ENCODE measurements at regions not wholly inside any gene's neighbourhood (a gene's known extent, or its start where the extent isn't known, plus 50 kb on each side); places are given as distances from the start of the nearest gene placed in this dataset.

DNA sequence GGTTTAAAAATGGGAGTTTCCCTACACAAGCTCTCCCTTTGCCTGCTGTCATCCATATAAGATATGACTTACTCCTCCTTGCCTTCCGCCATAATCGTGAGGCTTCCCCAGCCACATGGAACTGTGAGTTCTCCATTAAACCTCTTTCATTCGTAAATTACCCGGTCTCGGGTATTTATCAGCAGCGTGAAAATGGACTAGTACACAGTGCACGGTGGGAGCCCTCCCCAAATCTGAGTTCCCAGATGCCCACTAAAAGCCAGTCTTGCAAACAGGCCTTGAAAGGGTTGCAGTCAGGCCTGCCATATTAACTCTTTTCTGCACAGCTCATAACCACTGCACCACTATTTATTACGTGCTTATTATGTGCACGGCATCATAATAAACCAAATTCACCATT lies 400.9 kb downstream of the PRDM2 start:
- DNase-seq (ENCODE audit: low spot score), result no peak

DNA sequence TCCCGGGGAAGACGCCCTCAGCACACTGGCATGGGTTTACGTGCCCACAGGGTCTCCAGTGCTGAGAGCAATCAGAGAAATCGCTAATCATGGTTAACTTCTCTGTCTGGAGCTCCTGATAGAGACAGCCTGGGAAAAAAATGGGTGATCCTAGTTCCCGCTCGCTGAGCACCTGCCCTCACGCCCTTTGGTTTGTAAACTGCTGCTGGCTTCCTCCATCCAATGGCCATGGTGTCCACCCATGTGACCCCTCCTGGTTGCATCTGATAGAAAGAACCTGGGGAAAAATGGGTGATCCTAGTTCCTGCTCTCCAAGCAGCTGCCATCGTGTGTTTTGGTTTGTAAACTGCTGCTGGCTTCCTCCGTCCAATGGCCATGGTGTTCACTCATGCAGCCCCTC lies 402.2 kb downstream of the PRDM2 start:
- DNase-seq (ENCODE audit: low spot score), result no peak

DNA sequence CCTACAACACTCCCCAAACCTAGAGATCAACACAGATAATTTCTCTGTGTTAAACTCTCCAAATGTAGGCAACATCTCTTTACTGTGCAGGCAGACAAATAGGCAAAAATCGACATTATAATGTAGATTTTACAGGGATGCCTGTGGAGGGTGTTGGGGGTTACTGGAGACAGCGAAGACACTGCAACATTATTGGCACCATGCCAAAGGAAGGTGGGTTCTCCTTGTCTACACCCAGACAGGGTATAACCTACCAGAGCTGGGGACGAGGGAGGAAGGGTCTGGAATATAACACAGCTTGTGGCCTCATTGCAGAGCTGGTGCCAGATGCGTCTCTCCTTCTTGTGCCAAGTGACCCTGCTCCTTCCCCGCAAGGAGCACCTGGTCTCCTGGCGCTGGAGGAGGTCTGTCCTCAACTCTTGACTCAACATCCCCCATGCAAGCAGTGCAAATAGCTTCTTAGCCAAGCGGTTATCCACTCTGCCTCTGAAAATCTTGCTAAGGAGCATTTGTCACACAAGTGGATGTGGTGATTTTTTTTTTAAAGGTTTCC lies 404.0 kb downstream of the PRDM2 start:
- no peak for DNase-seq (ENCODE audit: low spot score)

DNA sequence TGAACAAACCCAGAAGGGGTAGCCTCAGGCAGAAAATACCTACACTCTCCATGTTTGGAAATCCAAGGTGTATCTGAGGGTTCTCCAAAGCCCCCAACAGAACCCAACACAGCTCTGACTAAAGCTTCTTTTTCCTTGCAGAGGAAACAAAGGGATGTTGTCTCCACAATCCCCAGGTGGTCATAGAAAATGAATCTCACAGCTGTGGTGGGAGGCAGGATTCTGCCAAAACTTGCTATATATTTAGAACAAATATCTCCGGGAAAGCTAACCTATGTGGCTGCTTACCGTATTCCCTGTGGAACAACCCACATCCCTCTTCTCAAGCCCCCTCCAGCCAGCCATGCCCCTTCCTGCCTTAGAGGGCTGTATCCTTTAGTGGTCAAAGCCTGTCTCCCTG lies 406.1 kb downstream of the PRDM2 start:
- no peak for DNase-seq (ENCODE audit: low spot score)

DNA sequence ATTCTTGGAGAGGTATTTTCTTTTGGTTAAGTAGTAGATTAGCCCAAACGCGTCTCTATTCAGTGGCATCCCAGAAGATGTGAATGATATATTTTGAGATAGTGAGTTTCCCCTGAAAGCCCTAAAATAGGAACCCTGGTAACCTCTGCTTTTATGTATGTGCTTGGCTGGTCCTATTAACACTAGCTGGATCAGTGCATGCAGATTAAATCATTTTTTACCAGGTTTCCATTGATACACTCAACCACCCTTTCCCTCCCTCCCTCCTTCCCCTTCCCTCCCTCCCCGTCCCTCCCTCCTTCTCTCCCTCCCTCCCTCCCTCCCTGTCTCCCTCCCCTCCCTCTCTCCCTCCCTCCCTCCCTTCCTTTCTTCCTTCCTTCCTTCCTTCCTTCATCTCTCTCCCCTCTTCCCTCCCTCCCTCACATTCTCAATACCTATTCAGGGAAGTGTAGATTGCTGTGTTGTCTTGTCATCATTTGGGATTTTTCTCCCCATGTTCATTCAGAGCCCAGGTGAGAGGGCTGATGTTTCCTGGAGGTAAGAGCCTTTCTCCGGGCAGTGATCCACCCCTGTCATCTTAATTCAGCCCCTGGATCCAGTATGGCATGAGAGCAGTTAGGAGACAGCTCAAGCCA lies 406.8 kb downstream of the PRDM2 start:
- no peak for DNase-seq (ENCODE audit: low spot score)

DNA sequence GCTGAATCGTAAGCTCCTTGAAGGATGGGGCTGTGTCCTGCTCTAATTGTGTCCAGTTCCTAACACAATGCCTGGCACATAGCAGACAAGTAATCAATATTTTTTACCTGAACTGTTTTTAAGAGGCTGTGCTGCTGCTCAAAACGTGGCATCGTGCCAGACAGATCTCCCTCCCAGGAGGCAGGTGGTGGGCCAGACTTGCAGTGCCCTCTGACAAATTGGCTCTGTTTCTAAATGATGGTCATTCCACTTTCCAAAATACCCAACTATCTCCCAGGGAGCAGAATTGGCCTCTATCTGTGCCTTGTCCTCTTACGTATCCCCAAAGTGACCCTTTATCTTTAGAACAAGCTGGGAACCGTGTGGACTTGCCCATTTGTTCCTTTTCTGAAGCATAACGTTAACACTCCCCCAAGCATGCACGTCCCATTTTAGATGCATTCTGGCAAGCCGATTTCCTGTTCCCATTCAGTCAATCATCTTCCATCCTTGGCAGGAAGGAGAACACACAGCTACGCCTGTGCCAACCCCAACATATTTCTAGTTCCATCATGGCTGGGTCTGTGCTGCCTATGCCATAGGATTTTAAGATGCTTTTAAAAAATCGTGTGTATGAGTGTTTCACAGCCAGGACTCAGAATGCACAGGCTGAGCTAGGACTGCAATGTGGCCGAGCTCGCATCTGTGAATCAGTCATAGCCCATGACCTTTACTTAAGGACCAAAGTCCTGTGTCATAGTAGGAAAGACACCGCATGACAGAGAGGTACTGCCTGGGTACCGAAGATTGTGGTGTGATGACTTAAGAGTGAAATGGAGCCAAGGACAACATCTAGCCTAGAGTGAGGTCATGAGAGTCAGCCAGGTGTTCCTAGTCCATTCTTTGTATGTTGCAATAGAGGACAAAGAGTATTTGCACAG lies 408.6 kb downstream of the PRDM2 start:
- DNase-seq (ENCODE audit: low spot score), result no peak

DNA sequence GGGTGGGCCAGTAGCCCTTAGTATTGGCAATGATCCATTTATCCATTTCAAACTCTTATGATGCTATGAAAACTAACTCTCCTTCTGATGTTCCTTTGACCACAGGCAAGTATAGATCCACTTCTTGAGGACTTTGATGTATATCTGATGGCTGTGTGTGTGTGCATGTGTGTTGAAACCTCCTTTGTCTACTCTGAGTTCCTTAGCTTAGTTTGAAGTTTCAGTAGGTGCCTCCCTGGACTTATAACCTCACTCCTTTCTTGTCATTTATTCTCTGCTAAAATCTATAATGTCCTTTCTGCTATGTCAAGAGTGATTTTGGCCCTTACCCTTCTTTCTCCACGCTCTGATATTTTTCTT lies 409.3 kb downstream of the PRDM2 start:
- DNase-seq (ENCODE audit: low spot score), result no peak

DNA sequence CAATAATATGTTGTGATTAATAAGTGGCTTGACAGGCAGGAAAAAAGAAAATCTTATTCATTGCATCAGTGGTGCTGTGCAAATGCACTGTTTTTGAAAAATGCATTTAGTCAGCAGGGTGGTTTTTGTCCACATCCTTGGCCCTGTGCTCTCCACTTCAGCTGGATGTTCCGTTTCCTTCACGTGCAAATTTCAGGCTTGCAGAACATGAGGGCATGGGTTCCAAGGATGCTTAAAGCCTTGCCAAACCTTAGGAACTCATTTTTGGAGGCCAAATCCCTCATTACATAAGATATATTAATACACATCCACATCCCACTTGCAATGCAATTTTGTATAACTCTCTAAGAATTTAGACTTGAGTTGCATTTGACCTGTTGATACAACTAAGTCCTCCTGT lies 410.1 kb downstream of the PRDM2 start:
- DNase-seq (ENCODE audit: low spot score), result no peak

DNA sequence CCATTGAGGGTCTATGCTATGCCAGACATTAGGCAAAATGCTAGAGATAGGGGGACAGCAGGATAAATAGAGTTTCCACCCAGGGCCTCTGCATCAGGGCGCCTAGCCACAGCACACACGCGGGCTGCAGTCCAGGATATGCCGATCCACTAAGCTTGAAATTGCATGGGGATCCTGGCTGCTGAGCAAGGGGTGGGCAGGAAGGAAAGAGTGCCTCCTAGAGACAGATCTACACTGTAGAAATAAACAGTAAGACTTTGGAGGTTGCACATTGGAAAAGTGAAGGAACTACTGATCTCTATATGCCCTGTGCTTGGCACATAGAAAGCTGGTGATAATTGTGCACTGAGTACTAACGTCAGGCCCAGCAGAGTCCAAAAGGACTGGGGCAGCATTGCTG lies 411.1 kb downstream of the PRDM2 start:
- DNase-seq (ENCODE audit: low spot score), result no peak

DNA sequence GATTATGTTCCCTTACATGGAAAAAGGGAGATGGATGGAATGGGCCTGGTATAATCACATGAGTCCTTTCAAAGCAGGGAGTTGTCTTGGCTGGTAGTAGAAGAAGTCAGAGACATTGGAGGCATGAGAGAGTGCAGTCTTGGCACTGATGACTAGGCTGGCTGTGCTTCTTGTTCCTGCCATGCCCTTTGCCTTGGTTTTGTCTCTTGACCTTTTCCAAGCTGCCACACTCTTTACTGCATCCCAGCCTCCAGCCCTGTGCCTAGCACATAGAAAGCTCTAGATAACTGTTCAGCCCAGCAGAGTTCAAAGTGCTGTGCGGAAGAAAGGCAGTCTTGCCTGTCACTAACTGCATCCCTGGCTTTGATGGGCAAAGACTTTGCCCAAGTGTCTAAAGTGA lies 412.6 kb downstream of the PRDM2 start:
- DNase-seq (ENCODE audit: low spot score), result no peak

DNA sequence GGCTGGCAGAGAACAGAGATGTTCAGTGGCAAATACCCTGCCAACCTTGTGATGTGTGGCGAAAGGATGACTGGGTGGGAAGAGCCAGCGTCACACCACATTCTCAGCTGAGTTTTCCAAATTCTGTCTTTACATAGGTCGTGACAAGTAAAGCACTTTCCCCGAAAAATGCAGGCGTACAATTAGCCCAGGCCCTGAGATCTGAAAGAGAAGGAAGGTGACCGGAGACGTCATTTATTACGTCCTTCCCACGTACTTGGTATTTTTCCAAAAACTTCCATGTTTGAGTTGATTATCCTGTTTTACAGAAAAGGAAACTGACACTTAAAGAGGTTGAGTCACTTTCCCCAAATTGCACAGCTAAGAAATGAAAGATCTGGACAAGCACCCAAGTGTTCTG lies 413.3 kb downstream of the PRDM2 start:
- no peak for DNase-seq (ENCODE audit: low spot score)

DNA sequence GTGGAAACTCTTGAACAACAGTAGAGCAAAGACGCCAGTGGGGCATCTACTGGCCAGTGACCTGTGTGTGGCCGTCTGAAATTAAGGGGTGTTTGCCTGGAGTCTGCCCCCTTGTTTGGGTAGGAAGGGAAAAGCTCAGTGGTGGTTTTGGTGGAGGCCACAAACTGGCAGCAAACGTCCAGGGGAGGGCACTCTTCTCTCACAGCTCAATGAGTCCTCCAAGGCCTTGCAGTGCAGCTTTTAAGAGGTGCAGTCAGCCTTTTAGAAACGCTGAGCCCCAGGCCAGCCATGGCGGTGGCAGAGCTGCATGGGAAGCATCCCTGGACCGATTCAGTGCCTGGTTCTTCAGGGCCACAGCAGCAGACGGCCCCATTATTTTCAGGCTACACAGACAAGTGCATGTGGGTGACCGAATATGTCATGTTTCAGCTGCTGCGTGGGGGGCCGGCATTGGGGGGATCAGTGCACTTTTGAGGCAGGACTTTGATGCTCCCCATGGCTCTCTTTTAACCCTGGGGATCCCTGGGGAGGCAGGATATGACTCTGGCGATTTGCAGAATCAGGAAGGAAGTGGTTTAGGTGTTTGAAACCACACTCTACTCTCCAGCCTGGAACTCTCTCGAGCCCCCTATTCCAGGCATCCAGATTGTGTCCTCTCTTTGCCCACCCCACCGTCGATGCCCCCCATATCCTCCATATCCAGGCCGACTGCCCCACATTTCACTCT lies 414.0 kb downstream of the PRDM2 start:
- DNase-seq (ENCODE audit: low spot score), result peak; percentile 15

DNA sequence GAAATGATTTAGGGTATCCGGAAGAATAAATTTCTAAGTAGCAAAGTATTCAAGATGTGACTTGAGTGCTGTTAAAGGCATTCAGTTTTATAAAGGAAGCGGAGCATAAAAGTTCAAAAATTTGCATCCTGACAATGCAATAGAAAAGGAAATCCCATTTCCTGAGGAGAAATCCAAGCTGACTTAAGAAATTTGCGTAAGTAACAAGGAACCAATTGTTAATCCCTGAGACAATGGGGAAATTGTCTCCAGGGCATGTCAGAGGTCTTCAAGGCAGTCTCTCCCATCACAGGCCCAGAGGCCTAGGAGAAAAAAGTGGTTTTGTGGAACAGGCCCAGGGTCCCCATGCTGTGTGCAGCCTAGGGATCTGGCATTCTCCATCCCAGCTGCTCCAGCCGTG lies 416.0 kb downstream of the PRDM2 start:
- no peak for DNase-seq (ENCODE audit: low spot score)

DNA sequence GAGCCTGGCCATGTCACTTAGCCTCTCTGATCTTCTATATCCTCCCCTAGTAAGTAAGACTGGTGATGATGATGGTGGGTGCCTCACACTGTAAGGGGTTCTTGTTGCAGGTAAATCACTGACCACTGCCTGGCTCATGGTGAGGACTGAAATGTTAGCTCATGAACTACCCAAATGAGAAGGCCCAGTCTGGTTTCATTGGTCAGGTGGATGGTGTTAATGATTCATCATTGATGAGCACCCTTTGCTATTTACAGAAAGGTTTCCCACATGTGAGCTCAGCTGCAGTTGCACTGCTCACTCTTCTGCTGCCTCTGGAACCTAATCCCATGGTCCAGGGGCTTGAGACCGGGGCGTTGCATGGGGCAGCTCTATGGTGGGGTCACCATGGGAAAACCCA lies 417.7 kb downstream of the PRDM2 start:
- no peak for DNase-seq (ENCODE audit: low spot score)

DNA sequence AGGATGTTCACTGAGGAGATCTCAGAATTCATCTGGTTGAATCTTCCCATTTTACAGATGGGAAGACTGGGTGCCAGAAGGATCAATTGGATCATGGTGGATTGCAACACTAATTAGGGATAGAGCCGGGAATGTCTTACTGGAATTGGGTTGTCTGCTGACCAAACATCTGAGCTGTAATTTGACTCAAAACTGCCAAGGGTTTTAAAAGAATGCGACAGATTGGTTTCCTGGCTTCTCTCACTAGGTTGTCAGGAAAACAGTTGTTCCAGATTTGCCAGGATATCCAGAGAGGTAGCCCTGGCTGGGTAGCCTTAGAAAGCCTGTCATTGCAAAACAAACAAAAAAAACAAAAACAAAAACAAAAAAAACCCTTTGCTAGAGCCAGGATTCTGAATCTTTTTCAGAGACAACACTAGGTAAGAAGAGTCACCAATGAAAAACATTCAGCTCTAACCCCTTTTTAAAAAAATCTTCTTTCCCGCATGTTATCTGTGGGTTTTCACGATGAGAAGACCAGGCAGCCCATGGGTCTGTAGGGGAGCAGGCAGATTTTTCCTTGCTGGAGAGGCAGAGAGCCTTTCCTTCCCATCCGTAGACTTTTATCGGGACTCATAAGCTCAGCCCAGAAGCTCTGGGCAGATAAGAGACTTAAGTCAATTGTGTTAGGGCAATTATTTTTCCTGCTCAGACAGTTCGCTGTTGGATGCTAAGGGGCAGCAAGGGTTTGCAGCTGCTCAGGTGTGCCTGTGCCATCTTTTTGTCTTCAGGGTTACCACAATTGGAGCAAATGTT lies 418.9 kb downstream of the PRDM2 start:
- no peak for DNase-seq (ENCODE audit: low spot score)

DNA sequence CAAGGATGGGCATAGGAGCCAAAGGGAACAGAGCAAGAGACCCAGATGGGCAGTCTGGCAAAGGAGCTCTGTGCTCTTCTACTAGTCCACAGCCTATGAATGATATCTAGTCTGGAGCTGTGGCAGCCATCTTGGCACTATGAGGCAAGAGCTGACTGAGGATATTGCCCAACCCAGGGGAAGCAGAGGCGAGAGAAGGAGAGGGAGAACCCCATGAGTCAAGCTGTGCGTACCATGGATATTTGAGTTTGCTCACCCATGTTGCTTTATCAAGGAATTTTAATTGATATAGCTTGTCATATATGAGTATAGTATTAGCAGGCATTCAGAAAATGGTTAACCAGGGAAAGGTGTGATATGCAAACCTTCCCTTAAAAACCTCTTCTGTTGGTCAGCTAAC lies 420.9 kb downstream of the PRDM2 start:
- DNase-seq (ENCODE audit: low spot score), result no peak

DNA sequence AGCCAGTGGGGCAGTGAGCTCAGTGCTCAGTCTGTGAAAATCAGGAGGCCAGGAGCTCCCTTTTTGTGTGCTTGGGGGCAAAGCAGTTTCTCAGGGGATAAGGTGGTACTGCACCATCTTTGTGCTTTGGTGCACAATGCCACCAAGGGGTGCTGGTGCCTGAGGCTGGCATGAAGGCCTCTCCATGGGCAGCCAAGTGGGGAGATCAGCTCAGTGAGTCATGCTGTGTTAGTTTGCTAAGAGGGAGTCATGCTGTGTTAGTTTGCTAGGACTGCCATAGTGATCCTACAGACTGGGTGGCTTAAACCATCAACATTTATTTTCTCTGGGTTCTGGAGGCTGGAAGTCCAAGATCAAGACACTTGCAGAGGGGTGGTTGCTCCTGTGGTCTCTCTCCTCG lies 428.1 kb downstream of the PRDM2 start:
- no peak for DNase-seq (ENCODE audit: low spot score)

DNA sequence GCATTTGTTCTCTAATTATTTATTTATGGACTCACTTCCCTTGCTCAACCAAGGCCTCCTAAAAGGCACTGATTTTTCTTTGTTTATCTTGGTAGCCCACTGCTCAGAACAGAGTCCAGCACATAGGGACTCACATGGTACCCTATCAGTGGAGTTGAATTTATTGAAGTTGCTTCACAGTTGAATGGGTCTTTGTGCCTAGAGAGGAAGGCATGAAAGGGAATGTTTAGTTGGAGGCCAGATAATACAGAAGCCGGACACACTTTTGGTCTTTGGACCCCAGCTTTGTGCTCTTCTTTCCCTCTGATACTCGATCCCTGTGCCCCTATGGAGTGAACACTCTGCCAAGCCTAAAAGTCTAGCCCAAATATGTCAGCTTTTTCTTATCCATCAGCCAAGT lies 429.0 kb downstream of the PRDM2 start:
- DNase-seq (ENCODE audit: low spot score), result no peak

DNA sequence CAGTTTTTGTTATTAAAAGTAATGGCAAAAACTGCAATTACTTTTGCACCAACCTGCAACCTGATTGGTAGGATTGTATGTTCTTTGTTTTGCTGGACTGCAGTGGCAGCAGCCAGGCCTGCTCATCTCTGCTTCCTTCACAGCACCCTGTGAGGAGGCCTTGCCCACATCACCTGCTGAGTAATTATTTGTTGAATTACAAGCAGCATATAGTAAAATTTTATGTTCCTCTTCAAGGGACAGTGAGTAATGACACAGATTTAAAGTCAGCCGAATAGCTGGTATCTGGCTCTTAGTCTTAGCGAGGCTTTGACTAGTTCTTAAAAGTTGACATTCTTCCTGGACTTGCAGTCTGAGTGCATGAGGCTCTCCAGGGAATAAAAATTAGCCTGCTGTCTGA lies 435.1 kb downstream of the PRDM2 start:
- no peak for DNase-seq (ENCODE audit: low spot score)

DNA sequence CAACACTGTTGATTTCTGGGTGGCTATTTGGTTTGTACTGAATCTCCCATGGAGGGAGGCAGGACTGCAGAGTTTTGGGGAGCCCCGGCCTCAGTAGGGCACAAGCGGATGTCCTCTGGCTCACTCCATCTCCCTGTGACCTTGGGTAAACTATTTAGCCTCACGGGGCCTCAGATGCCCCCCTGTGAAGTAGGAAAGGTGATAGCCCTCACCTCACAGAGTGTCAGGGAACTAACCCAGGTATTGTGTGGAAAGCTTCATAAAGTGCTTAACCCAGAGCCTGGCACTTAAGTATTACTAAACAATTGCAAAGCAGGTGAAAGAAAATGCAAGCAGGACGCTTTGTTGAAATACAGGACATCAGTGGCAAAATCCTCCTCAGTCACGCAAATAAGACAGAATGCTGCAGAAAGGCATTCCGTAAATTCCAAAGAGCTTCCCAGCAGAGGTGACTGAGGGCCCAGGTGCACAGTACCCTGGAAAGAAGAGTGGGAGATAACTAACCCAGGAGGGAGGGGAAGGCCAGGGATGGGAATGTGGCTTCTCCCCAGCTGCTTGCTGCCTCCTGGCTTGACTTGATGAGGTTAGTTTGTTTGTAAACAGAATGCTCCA lies 436.3 kb downstream of the PRDM2 start:
- no peak for DNase-seq (ENCODE audit: low spot score)

DNA sequence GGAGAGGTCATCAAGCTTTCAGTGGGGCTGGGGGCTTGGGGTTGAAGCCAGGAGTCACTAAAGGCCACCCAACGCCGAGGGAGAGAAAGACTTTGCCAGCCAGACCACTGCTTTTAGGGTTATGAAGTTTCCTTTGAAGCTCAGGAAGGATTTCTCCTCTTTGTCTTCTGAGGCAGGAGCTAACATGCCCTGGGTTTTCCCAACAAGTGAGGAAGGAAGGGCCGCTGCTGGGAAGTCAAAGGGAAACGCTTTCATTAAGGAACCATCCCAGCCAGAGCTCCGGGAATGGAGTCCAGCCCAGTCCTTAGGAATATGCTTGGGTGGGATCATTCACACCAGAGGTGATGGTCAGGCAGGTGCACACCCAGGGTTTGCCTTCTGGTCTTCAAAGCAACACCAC lies 436.9 kb downstream of the PRDM2 start:
- DNase-seq (ENCODE audit: low spot score), result no peak
